HG03097 (cell line): ENCODE measurements at regions not wholly inside any gene's neighbourhood (a gene's known extent, or its start where the extent isn't known, plus 50 kb on each side); places are given as distances from the start of the nearest gene placed in this dataset.
"Not testable (repeated sequence)": the region's sequence is repeated elsewhere in the genome, so short reads cannot be mapped to it uniquely, and the experiment has no call there.

ENCODE experiments used
- ATAC-seq: cut with Tn5 transposase; IDR thresholded peaks from one replicate; pipeline ENCODE4 v1.9.1; 2021; ENCODE audit not compliant: unreplicated experiment, low FRiP score

- no peak for ATAC-seq
Observed at GRCh38 chr10:53236941-53237340, 464.4 kb upstream of the MBL2 start.

- ATAC-seq, result no peak
Observed at GRCh38 chr10:53233749-53234148, 461.2 kb upstream of the MBL2 start.

GRCh38 chr10:53230651-53231050 lies 458.1 kb upstream of the MBL2 start:
- ATAC-seq, result no peak

GRCh38 chr10:53223851-53224250 lies 451.3 kb upstream of the MBL2 start:
- no peak for ATAC-seq

- ATAC-seq, result no peak
Observed at GRCh38 chr10:53222806-53223205, 450.2 kb upstream of the MBL2 start.

GRCh38 chr10:53209944-53210611 lies 437.5 kb upstream of the MBL2 start:
- no peak for ATAC-seq

GRCh38 chr10:53183733-53184132 lies 411.1 kb upstream of the MBL2 start:
- ATAC-seq, result no peak

GRCh38 chr10:53177468-53177867 lies 404.9 kb upstream of the MBL2 start:
- ATAC-seq, result no peak

- no peak for ATAC-seq
Observed at GRCh38 chr10:53166325-53166724, 393.7 kb upstream of the MBL2 start.

- no peak for ATAC-seq
Observed at GRCh38 chr10:53162856-53163255, 390.3 kb upstream of the MBL2 start.

GRCh38 chr10:53161231-53161630 lies 388.6 kb upstream of the MBL2 start:
- ATAC-seq, result no peak

- ATAC-seq, result not testable (repeated sequence)
Observed at GRCh38 chr10:53155674-53156073, 383.1 kb upstream of the MBL2 start.

GRCh38 chr10:53153831-53154230 lies 381.2 kb upstream of the MBL2 start:
- no peak for ATAC-seq

- no peak for ATAC-seq
Observed at GRCh38 chr10:53140506-53140905, 367.9 kb upstream of the MBL2 start.

GRCh38 chr10:53135897-53136253 lies 363.3 kb upstream of the MBL2 start:
- ATAC-seq, result no peak

GRCh38 chr10:53135213-53135896 lies 362.8 kb upstream of the MBL2 start:
- peak; percentile 89 for ATAC-seq

- ATAC-seq, result no peak
Observed at GRCh38 chr10:53134050-53134449, 361.5 kb upstream of the MBL2 start.

- ATAC-seq, result no peak
Observed at GRCh38 chr10:53130337-53130736, 357.8 kb upstream of the MBL2 start.

- no peak for ATAC-seq
Observed at GRCh38 chr10:53127686-53128085, 355.1 kb upstream of the MBL2 start.

- no peak for ATAC-seq
Observed at GRCh38 chr10:53123311-53123710, 350.7 kb upstream of the MBL2 start.

- no peak for ATAC-seq
Observed at GRCh38 chr10:53122281-53122680, 349.7 kb upstream of the MBL2 start.

GRCh38 chr10:53115660-53116059 lies 343.1 kb upstream of the MBL2 start:
- no peak for ATAC-seq
